ENCODE measurements at regions not wholly inside any gene's neighbourhood (a gene's known extent, or its start where the extent isn't known, plus 50 kb on each side); places are given as distances from the start of the nearest gene placed in this dataset.
A peak's percentile ranks its signal among the peaks of the same experiment; 100 is the strongest.

GRCh38 chr13:31048521-31048920, 113.2 kb downstream of the HSPH1 start:
- no peak for DNase-seq

GRCh38 chr13:31046711-31047279, 114.3 kb downstream of the TEX26 start:
- DNase-seq, result no peak

GRCh38 chr13:31045286-31046081, 113.0 kb downstream of the TEX26 start:
- DNase-seq, result peak in 1 of 6 experiments; percentile 3

- DNase-seq, result peak; percentile 47 to 76 (median 55)
These were observed 112.2 kb downstream of the TEX26 start for GRCh38 chr13:31044364-31045285.

- DNase-seq, result no peak
These were observed 111.5 kb downstream of the TEX26 start for GRCh38 chr13:31043957-31044356.

GRCh38 chr13:31042481-31043165, 110.2 kb downstream of the TEX26 start:
- DNase-seq, result no peak

GRCh38 chr13:31042049-31042448, 109.6 kb downstream of the TEX26 start:
- DNase-seq, result no peak

GRCh38 chr13:31038834-31039552, 106.5 kb downstream of the TEX26 start:
- DNase-seq, result no peak

- DNase-seq, result no peak
These were observed 105.5 kb downstream of the TEX26 start for GRCh38 chr13:31037874-31038500.

GRCh38 chr13:31036731-31037695, 104.6 kb downstream of the TEX26 start:
- DNase-seq, result no peak

- DNase-seq, result no peak
These were observed 102.9 kb downstream of the TEX26 start for GRCh38 chr13:31035185-31035965.

GRCh38 chr13:31032528-31033113, 100.2 kb downstream of the TEX26 start:
- DNase-seq, result no peak

GRCh38 chr13:31031482-31031881, 99.0 kb downstream of the TEX26 start:
- no peak for DNase-seq

GRCh38 chr13:31029102-31029501, 96.6 kb downstream of the TEX26 start:
- DNase-seq, result no peak

GRCh38 chr13:31027136-31027535, 94.7 kb downstream of the TEX26 start:
- no peak for DNase-seq
